Astrocyte of the spinal cord (primary cell): ENCODE measurements at regions not wholly inside any gene's neighbourhood (a gene's known extent, or its start where the extent isn't known, plus 50 kb on each side); places are given as distances from the start of the nearest gene placed in this dataset.
A peak's percentile ranks its signal among the peaks of the same experiment; 100 is the strongest.
"Not testable (repeated sequence)": the region's sequence is repeated elsewhere in the genome, so short reads cannot be mapped to it uniquely, and the experiment has no call there.

ENCODE experiments used
- DNase-seq: peaks from one replicate; pipeline ENCODE4 v3.0.0; 2011; ENCODE audit warnings: low read depth, low spot score
- H3K4me3 ChIP-seq: 2 replicates; pipeline ENCODE4 v1.5.1; 2011; ENCODE audit warnings: low read depth, mild to moderate bottlenecking, low read length, moderate library complexity
- CTCF ChIP-seq: IDR thresholded peaks from 2 replicates; pipeline ENCODE4 v1.5.1; 2012; ENCODE audit warnings: low read depth, mild to moderate bottlenecking, low read length, inconsistent platforms
- in situ Hi-C: cut with HindIII; loops from 2 replicates; pipeline ENCODE4 v1.10.0; 2017; ENCODE audit warnings: low sequenced_read_pairs

- in situ Hi-C loops: no loop called here
- DNase-seq: no peak
- TF ChIP-seq CTCF: no peak
- H3K4me3 ChIP-seq: no peak overlapping the region
Measured at GRCh38 chr2:194424683-194425209, 1232.3 kb upstream of the SLC39A10 start.

- H3K4me3 ChIP-seq: no peak overlapping the region
- in situ Hi-C loops: no loop called here
- no peak for TF ChIP-seq CTCF
- DNase-seq: no peak
Measured at GRCh38 chr2:194411221-194411620, 1245.8 kb upstream of the SLC39A10 start.

GRCh38 chr2:194395818-194396217, 1261.2 kb upstream of the SLC39A10 start:
- in situ Hi-C loops: no loop called here
- TF ChIP-seq CTCF: no peak
- DNase-seq: no peak
- H3K4me3 ChIP-seq: no peak overlapping the region

GRCh38 chr2:194385376-194385775, 1271.7 kb upstream of the SLC39A10 start:
- in situ Hi-C loops: no loop called here
- TF ChIP-seq CTCF: no peak
- H3K4me3 ChIP-seq: no peak overlapping the region
- DNase-seq: no peak

- DNase-seq: peak; percentile 23
- no peak overlapping the region for H3K4me3 ChIP-seq
- in situ Hi-C loops: no loop called here
- TF ChIP-seq CTCF: no peak
Measured at GRCh38 chr2:194383401-194383800, 1273.6 kb upstream of the SLC39A10 start.

GRCh38 chr2:194382221-194382620, 1274.8 kb upstream of the SLC39A10 start:
- in situ Hi-C loops: no loop called here
- no peak for DNase-seq
- TF ChIP-seq CTCF: no peak
- H3K4me3 ChIP-seq: no peak overlapping the region

- in situ Hi-C loops: no loop called here
- no peak for DNase-seq
- TF ChIP-seq CTCF: no peak
- no peak overlapping the region for H3K4me3 ChIP-seq
Measured at GRCh38 chr2:194380011-194380410, 1277.0 kb upstream of the SLC39A10 start.

- peak; percentile 10 for DNase-seq
- H3K4me3 ChIP-seq, in situ Hi-C loops: not testable (repeated sequence)
Measured at GRCh38 chr2:194367390-194367789, 1289.6 kb upstream of the SLC39A10 start.
